Mesothelial cell of epicardium (in vitro differentiated cells): ENCODE measurements at regions not wholly inside any gene's neighbourhood (a gene's known extent, or its start where the extent isn't known, plus 50 kb on each side); places are given as distances from the start of the nearest gene placed in this dataset.

Experiments used
- DNase-seq, 2 experiments: peaks; one replicate each; pipeline ENCODE4 v3.0.0; 2021; ENCODE audit warnings: low spot score in 2 of 2; ENCODE audit not compliant: unreplicated experiment in 2 of 2
- H3K27ac Mint-ChIP-seq: 2 replicates; pipeline ENCODE4 v1.8.0; 2021; ENCODE audit warnings: mixed read lengths
- H3K27me3 Mint-ChIP-seq: 2 replicates; pipeline ENCODE4 v1.8.0; 2021; ENCODE audit warnings: low read depth, mixed read lengths
- H3K36me3 Mint-ChIP-seq: 2 replicates; pipeline ENCODE4 v1.8.0; 2021; ENCODE audit warnings: mixed read lengths
- H3K4me1 Mint-ChIP-seq: 2 replicates; pipeline ENCODE4 v1.8.0; 2021; ENCODE audit warnings: mixed read lengths
- H3K4me3 Mint-ChIP-seq: 2 replicates; pipeline ENCODE4 v1.8.0; 2021; ENCODE audit warnings: mild to moderate bottlenecking, moderate library complexity, mixed read lengths
- H3K9me3 Mint-ChIP-seq: 2 replicates; pipeline ENCODE4 v1.8.0; 2021; ENCODE audit warnings: mixed read lengths
- CTCF ChIP-seq: fragments of 200-600 bp; sonication (generic); IDR thresholded peaks from one replicate; pipeline ENCODE4 v1.5.0; 2021; ENCODE audit warnings: antibody characterized with exemption; ENCODE audit not compliant: unreplicated experiment

GRCh38 chr12:3336606-3337311 is 154.2 kb upstream of the PRMT8 start:
- TF ChIP-seq CTCF: no peak
- no peak for DNase-seq
- Mint-ChIP-seq H3K27me3 (peaks cover 36% of the 10 kb centered on the region), H3K9me3 (no peaks in the 10 kb centered on the region), H3K36me3 (no peaks in the 10 kb centered on the region), H3K27ac (no peak overlapping the region), H3K4me1 (peaks cover 10% of the 10 kb centered on the region), H3K4me3 (no peak overlapping the region)

- H3K27me3 Mint-ChIP-seq: peaks cover 48% of the 10 kb centered on the region
- no peak for TF ChIP-seq CTCF
Measured at GRCh38 chr12:3337944-3338343, 153.1 kb upstream of the PRMT8 start.

GRCh38 chr12:3339221-3339620 is 151.8 kb upstream of the PRMT8 start:
- Mint-ChIP-seq H3K27me3 (peaks cover 59% of the 10 kb centered on the region), H3K27ac (no peak overlapping the region), H3K9me3 (no peaks in the 10 kb centered on the region)

More at GRCh38 chr12:3337944-3338343, 153.1 kb upstream of the PRMT8 start:
- peaks cover 13% of the 10 kb centered on the region for H3K4me1 Mint-ChIP-seq
- no peak overlapping the region for H3K4me3 Mint-ChIP-seq
- DNase-seq: no peak
- no peak overlapping the region for H3K27ac Mint-ChIP-seq
- H3K36me3 Mint-ChIP-seq: no peaks in the 10 kb centered on the region
- H3K9me3 Mint-ChIP-seq: no peaks in the 10 kb centered on the region

GRCh38 chr12:3341594-3341993 is 149.4 kb upstream of the PRMT8 start:
- DNase-seq: no peak
- no peak overlapping the region for H3K4me3 Mint-ChIP-seq
- H3K27me3 Mint-ChIP-seq: peaks cover 53% of the 10 kb centered on the region
- no peaks in the 10 kb centered on the region for H3K9me3 Mint-ChIP-seq
- peaks cover 9% of the 10 kb centered on the region for H3K4me1 Mint-ChIP-seq
- TF ChIP-seq CTCF: no peak
- H3K36me3 Mint-ChIP-seq: no peaks in the 10 kb centered on the region
- H3K27ac Mint-ChIP-seq: no peak overlapping the region

More at GRCh38 chr12:3339221-3339620, 151.8 kb upstream of the PRMT8 start:
- no peak for TF ChIP-seq CTCF
- no peak for DNase-seq
- Mint-ChIP-seq H3K4me3 (no peak overlapping the region), H3K4me1 (peaks cover 9% of the 10 kb centered on the region), H3K36me3 (no peaks in the 10 kb centered on the region)

GRCh38 chr12:3342051-3342450 is 149.0 kb upstream of the PRMT8 start:
- DNase-seq: peak; percentile 36 to 66

More at GRCh38 chr12:3342051-3342450, 149.0 kb upstream of the PRMT8 start:
- no peak overlapping the region for H3K4me3 Mint-ChIP-seq
- H3K9me3 Mint-ChIP-seq: no peaks in the 10 kb centered on the region
- TF ChIP-seq CTCF: no peak
- peaks cover 9% of the 10 kb centered on the region for H3K4me1 Mint-ChIP-seq
- peaks cover 57% of the 10 kb centered on the region for H3K27me3 Mint-ChIP-seq
- H3K36me3 Mint-ChIP-seq: no peaks in the 10 kb centered on the region
- peak overlapping the region; percentile 39 for H3K27ac Mint-ChIP-seq
